GM19193 (cell line): ENCODE measurements at regions not wholly inside any gene's neighbourhood (a gene's known extent, or its start where the extent isn't known, plus 50 kb on each side); places are given as distances from the start of the nearest gene placed in this dataset.

ENCODE experiments used
- POLR2A ChIP-seq: IDR thresholded peaks from 4 replicates; pipeline ENCODE4 v1.6.1; 2011; ENCODE audit not compliant: insufficient read depth, insufficient read length; ENCODE audit errors: extremely low read depth

DNA sequence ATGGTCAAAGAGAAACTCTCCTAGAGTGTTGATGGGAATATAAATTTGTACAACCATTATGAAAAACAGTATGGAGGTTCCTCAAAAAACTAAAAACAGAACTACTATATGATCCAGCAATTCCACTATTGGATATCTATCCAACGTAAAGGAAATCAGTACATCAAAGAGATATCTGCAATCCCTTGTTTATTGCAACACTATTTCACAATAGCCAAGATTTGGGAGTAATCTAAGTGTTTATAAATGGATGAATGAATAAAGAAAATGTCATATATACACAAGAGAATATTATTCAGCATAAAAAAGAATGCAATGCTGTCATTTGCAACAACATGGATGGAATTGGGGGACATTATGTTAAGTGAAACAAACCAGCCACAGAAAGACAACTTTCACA lies 1118.1 kb upstream of the PRKX start:
- no peak for TF ChIP-seq POLR2A

DNA sequence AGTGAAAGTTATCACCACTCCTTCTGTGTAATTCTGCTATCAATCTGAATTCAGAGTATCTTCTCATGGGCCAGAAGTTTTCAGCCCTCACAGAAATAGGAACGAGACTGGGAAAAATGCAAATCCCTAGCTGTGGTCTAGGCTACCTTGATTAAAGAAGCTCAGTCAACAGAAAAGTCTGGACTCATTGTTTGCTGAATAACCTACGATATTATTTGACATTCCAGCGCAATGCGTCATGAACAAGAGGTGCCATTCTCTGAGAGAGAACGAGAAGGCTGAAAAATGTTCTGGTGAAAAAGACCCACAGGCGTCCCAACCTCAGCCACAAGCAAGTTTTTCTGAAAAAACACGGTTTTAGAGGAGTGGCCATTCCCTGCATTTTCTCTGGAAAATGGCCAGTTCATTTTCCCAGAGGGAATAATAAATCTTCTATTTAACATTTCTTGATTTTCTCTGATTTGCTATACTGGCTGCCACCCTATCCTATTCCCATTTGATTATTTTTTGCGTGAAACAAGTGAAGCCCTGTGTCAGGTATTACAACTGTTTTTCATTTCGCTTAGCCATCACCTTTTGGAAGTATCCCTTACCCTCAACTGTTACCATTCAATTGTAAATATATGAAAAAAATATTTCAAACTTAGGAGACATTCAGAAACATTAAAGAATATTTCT lies 1117.6 kb upstream of the PRKX start:
- no peak for TF ChIP-seq POLR2A

DNA sequence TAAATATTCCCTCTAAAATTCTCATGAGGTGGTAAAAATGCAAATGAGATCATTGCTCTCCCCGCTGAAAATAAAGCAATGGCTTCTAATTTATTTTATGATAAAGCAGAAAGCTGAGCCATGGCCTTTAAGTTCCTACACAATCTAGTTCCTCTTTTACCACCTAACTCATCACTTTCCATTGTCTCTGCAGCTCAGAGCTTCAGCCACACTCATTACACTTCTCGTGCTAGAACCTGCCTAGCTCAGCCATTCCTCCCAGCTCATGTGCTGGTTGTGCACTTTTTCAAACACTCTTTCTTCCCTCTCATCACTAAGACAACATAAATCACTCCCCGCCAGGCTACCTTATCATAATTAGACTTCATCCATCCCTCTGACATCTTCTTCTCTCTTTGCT lies 1112.1 kb upstream of the PRKX start:
- TF ChIP-seq POLR2A: no peak

DNA sequence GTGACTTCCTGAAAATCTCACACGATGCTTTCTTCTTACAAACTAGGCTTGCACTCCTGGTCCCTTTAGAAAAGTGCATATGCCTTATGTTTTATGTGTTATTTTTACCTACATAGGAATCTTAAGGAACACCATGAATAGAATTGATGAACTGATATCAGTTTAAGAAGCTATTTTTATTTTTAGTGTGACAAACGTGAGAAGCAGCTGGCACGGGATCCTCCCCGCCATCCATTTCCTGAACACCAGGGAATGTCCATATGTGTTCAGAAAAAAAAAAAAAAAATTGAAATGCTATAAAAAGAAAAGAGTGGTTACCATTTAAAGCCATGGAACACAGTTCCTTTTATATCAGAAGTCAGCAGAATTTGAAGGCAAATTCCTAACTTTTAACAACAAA lies 1096.1 kb upstream of the PRKX start:
- no peak for TF ChIP-seq POLR2A

DNA sequence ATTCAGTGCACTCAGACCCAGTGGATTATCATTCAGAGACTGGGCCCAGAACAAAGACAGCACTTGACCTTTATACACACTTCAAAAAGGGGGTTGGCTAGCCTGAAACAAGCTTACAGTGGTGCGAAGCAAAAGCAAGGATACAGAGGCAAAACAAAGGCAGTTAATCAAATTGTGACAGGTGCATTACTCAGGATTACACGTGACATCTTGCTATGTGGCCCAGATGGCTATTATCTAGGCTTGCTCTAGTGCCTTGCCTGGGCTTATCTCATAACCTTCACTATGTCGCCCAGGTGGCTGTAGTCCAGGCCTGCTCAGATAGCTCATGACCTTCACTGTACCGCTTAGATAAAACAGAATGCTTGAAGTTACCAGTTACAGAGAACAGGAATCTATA lies 1092.1 kb upstream of the PRKX start:
- TF ChIP-seq POLR2A: no peak

DNA sequence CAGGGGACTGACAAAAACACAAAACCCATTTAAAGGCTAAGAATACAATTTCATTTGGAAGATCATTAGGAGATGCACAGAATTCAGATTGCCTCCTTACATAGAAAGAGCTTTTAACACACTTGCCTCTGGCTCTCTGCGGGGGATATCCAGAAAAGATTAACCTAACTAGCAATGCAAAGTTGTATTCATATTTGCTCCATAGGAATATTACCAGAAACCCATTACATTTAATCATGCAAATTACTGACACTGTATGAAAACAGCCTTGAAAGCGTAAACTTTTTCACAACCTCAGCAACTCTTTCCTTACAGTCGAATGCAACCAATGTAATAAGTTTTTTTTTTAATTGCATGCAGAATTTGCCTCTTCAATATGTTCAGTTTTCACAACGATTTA lies 1087.3 kb upstream of the PRKX start:
- TF ChIP-seq POLR2A: no peak

DNA sequence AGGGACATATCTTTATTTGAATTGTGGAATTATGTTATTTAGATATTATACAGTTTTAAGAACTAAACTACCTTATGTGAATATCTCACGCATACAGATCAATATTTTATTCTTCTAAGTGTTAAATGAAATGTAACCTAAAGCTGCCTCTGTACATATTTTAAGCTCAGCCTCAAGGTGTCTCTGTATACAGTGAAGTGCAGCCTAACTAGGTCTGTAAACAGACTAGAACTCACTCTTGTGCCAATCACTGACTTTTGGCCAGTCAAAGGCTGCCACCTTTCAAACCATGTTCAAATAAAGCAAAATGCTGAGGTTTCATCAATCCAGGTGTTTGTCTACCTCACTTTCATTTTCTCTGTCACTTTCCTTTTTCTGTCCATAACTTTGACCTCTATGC lies 1074.5 kb upstream of the PRKX start:
- no peak for TF ChIP-seq POLR2A

DNA sequence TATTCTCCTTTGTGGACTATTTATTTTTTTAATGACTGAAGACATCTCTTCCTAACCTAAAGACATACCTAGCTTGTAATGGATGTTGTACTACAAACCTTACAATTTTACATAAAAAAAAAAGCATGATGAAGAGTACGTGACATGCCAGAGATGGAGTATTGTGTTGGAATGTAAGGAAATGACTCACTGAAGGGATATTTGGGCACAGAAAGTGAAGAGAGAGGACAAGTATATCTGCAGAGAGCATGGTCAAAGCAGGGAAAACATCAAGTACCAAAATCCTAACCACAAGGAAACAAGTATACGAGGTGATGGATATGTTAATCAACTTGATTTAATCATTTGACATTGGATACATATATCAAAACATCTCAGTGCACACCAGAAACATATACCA lies 1051.4 kb upstream of the PRKX start:
- no peak for TF ChIP-seq POLR2A

DNA sequence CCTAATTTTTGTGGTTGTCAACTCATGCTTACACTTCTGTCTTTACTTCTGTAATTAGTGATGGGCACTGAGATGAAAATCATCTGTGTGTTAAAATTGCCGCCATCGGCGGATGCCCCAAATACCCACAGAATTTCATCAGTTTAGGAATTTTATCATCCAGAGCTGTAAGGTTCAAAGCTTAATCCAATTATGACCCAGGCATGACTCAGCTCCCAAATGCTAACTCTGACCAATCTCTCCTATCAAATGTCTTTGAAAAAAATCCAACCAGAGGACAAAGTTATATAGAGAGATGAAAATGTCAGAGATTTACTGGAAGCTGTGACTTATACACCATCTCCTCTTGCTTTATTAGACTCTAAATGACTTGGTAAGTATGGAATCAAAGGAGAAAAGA lies 1048.7 kb upstream of the PRKX start:
- TF ChIP-seq POLR2A: no peak

DNA sequence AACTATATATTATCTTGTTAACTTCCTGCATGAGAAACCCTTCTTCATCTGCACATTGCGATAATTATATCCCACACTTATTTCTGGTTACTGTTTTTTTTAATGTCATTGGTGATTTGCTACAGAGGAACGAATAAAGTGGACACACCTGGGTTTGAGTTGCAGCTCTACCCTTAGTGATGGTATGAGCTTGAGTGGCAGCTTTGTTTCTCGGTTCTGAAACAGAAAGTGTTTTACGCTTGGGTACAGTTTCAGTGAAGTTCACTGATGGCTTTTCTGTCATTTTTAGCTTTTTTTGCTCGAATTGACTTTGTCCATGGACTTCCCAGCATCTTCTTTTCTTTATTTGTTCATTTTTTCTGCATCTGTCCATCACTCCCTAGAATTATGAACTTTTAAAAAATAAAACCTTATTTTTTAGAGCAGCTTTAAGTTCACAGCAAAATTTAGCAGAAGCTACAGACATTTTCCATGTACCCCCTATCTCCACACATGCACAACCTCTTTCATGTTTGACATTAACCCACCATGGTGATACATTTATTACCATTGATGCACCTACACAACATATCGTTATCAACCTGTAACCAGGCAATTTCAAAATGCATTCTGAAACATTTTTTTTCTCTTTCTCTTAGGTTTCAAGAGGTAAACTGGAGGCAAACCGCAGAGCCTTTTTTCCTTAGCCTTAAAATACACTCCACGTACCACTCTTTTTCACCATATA lies 1041.6 kb upstream of the PRKX start:
- no peak for TF ChIP-seq POLR2A

DNA sequence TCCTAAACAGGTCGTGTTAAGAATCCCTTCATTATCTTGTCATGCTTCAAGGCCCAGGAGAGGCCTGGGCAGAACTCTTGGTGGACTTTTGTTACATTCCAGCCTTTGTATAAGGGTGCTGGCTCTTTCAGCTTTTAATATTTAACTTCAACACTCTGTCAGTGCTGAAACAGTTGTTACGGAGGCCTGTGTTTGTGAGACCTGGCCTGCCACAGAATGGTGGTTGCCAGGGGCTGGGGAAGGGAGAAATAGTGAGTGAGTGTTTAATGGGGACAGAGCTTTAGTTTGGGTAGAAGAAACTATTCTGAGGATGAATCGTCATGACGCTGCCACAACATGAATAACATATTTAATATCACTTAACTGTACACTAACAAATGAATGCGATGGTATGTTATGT lies 1027.6 kb upstream of the PRKX start:
- no peak for TF ChIP-seq POLR2A

DNA sequence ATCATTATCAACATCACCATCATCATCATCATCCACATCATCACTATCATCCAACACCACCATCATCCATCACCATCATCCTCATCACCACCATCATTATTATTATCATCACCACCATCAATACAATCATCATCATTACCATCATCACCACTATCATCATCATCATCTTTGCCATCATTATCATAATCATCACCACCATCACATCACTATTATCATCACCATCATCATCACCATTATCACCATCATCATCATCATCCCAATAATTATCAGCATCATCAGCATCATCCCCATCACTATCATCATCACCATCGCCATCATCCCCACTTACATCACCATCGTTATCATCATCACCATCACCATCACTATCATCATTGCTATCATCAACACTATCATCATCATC lies 1021.9 kb upstream of the PRKX start:
- no peak for TF ChIP-seq POLR2A

DNA sequence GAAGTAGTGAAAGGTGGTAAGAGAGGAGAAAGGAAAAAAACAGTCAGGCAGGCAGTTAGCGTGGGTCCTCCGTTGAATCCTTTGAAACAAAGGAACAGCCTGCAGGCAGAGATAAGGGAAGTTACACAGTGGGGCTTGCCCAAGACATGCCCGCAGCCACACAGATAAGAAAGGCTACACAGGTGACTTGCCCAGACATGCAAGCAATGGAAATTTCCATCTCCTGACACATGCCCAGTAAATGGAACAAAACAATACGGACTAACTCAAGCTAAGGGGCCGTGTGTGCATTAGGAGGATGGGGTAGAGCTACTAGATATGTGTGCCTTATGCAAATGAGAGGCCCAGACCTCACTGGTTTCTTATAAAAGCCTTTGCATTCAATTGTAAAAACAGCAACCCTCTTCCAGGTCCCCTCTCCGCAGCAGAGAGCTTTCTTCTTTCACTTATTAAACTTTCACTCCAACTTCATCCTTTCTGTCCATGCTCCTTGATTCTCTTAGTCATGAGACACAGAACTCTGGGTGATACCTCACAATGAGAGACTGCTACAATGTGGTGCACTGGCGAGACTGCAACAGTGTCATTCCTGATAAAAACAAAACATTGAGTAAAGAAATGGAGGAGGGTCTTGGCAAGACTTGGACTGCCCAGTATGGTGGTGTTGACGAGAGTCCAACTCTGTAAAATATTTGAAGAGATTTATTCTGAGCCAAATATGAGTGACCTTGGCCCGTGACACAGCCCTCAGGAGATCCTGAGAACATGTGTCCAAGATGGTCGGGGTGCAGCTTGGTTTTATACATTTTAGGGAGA lies 997.4 kb upstream of the PRKX start:
- TF ChIP-seq POLR2A: no peak

DNA sequence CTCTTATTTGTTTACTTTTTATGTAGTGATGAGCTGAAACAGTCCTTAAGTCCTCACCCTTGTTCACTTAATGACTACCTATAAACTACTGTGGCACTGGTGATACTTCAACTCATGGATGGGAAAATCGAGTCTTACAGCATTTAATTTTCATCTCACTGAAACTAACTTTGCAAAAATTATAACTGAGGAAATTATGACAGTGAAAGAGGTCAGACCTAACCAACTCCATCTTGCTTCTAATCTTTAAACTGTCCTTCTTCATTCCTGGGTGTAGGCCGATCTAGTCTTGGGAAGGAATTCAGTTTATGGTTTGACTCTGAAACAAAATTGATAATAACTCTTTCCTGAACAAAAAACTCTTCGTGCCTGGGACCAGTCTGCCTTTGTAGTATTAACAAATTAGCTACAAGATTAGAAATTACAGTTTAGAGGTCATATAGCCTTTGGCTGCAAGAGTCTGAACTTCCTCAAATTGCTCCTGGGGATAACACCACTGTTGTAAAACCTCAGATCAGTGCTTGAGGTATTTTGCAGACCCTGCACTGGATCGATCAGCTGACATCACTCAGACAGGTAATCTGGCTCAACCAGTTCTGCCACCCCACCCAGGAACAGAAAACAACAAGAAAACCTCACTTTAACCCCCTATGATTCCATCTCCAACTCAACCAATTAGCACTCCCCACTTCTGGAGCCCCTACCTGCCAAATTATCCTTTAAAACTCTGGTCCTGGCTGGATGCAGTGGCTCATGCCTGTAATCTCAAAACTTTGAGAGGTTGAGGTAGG lies 995.7 kb upstream of the PRKX start:
- TF ChIP-seq POLR2A: no peak

DNA sequence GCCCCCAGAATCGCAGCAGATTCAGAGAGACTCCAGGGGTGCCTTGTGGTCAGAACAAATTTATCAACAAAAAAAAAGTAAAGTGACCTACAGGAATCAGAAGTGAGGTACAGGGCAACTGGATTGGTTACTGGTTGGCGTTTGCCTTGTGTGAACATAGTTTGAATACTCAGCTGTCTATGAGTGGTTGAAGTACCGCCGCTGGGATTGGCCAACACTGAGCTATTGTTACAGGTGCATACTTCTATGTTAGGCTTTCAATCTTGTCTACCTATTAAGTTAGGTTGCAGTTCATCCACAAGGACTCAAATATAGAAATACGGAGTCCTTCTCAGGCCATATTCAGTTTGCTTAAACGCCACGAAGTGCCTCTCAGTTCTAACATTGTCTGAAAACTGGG lies 993.5 kb upstream of the PRKX start:
- no peak for TF ChIP-seq POLR2A
